Cerebellar nuclear complex (tissue), 1 donor: ENCODE measurements at regions not wholly inside any gene's neighbourhood (a gene's known extent, or its start where the extent isn't known, plus 50 kb on each side); places are given as distances from the start of the nearest gene placed in this dataset.

ENCODE experiments used
- DNase-seq, 2 experiments: peaks; one replicate each; lab custom pipeline; 2025; lab: John Stamatoyannopoulos, UW

- DNase-seq: no peak
These were observed 814.8 kb downstream of the MAFB start for GRCh38 chr20:39874049-39874893.

GRCh38 chr20:39873286-39873685 lies 815.8 kb downstream of the MAFB start:
- DNase-seq: no peak

- DNase-seq: no peak
These were observed 818.0 kb downstream of the MAFB start for GRCh38 chr20:39871013-39871412.

GRCh38 chr20:39865446-39865845 lies 823.6 kb downstream of the MAFB start:
- no peak for DNase-seq

- DNase-seq: no peak
These were observed 826.6 kb downstream of the MAFB start for GRCh38 chr20:39862470-39862891.

DNA sequence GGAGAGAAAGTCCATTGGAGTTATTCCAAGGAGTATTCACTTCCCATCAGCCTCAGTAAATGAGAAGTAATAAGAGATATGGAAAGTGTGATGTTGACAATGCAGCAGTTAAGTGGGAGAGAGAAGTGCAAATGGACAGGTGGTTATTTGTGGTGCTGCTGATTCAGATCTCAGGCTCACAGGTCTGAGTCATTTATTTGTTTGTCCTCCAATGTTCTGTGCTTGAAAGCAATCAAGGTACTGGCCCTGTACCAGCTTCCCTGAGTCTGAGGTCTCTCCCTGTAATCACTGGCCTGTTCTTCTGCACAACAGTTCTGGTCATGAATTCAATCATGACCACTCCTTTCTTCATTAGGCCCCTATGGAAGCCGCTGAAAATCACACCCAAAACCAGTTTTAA lies 827.7 kb downstream of the MAFB start:
- no peak for DNase-seq

- no peak for DNase-seq
These were observed 831.2 kb downstream of the MAFB start for GRCh38 chr20:39857835-39858234.

- DNase-seq: no peak
These were observed 831.8 kb downstream of the MAFB start for GRCh38 chr20:39857187-39857586.

DNA sequence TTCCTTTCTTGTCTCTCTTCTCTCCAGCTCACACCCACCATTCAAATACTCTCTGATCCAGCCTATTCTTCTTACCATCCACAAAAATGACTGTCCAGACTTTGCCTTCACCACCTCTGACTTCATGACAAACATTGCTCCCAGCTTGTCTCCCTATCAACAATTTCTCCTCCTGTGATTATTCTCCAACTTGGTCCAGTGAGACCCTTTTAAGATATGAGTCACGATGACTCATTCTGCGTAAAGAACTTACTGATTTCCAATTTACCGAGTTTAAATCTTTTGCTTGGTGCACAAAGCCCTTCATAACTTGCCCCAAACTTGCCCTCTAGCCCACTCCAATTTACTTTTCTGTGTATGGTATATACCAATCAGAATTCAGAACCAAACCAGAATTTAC lies 833.2 kb downstream of the MAFB start:
- DNase-seq: no peak

GRCh38 chr20:39855056-39855455 lies 834.0 kb downstream of the MAFB start:
- DNase-seq: no peak

GRCh38 chr20:39853636-39854035 lies 835.4 kb downstream of the MAFB start:
- DNase-seq: no peak

GRCh38 chr20:39853050-39853449 lies 836.0 kb downstream of the MAFB start:
- no peak for DNase-seq

GRCh38 chr20:39851459-39851858 lies 837.6 kb downstream of the MAFB start:
- no peak for DNase-seq

GRCh38 chr20:39850821-39851330 lies 838.2 kb downstream of the MAFB start:
- DNase-seq: no peak

GRCh38 chr20:39850246-39850645 lies 838.8 kb downstream of the MAFB start:
- DNase-seq: no peak

GRCh38 chr20:39849664-39850063 lies 839.4 kb downstream of the MAFB start:
- peak in 1 of 2 experiments; percentile 25 for DNase-seq

- no peak for DNase-seq
These were observed 839.9 kb downstream of the MAFB start for GRCh38 chr20:39849171-39849570.

DNA sequence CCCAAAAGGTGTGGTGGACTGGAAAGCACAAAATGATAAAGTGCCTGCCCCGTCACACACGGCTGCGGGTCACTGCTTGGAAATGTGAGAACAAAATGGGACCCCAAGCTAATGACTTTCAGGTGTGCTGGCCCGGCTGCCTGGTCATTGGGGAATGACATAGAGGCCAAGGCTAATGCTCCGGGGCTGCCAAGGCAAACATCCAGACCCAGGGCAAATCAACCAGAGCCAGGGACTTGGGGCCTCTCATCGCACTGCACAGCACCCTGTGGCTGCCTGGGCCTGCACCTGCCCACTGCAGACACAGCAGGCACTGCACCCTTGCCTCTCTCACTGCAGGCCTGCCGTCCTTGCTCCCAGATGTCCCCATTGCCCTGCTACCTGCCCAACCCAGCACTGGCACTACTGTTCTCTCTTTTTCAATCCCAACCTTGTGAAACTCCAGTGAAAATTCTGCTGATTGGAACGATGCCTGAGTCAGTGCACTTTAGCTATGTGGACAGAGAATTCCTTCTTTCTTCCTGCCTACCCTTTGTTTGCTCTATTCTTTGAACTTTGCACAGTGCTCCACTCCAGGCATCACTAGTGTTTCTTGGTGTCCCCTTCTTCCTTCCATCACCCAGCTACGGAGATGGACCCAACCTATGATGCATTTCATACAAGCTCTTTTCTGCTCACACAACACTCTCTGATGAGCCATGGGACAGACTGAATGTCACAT lies 849.5 kb downstream of the MAFB start:
- DNase-seq: no peak

- no peak for DNase-seq
These were observed 851.5 kb downstream of the MAFB start for GRCh38 chr20:39837561-39837960.

DNA sequence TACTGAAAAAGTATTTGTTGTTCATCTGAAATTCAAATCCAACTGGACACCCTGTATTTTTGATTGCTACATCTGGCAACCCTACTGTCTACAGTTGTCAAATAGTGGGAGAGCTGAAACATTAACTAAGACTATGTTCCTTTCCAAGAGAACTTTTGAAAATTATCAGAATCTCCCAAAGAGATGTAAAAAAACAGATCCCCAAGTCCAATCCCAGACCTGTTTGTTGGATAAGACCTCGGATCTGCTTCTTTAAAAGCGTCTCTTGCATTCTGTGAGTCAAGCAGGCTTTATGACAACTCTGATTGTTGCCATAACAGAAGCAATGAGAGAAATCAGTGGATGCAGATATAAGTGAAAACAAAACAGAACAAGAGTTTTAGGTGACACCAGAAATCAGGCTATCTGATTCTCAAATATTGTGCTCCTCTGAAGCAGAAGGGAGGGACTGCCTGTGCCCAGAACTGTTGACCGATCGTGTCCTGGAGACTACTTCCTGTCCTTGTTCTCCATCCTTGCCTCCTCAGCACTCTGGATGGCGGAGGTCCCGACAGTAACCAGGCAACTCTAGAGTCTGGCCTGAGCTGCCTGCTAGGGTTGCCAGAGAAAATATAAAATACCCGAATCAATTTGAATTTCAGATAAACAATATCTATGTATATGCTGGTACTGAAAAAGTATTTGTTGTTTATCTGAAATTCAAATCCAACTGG lies 853.8 kb downstream of the MAFB start:
- no peak for DNase-seq

GRCh38 chr20:39830903-39831302 lies 858.1 kb downstream of the MAFB start:
- no peak for DNase-seq

DNA sequence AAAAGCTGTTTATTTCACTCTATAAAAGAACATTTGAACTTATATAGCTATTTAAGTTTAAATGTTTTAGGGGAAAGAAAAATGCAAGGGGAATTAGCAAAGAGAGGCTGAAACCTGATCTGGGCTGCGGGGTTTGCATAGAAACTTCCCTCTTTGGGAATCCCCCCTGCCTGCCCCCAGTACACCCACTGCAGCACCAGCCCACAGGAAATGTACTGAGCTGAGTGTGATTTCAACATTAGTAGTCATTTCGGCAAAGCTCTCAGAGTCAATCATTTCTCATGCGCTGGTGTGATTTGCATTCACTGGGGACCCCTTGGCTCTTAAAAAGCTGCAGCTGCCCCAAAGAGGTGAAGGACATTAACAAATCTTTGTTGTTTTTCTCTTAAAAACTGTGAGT lies 859.4 kb downstream of the MAFB start:
- DNase-seq: no peak
